DMS 273 (cell line): ENCODE measurements at regions not wholly inside any gene's neighbourhood (a gene's known extent, or its start where the extent isn't known, plus 50 kb on each side); places are given as distances from the start of the nearest gene placed in this dataset.
"Not testable (repeated sequence)": the region's sequence is repeated elsewhere in the genome, so short reads cannot be mapped to it uniquely, and the experiment has no call there.

Source experiments
- DNase-seq: peaks from one replicate; lab custom pipeline; 2025; ENCODE audit not compliant: unreplicated experiment; lab: John Stamatoyannopoulos, UW

DNA sequence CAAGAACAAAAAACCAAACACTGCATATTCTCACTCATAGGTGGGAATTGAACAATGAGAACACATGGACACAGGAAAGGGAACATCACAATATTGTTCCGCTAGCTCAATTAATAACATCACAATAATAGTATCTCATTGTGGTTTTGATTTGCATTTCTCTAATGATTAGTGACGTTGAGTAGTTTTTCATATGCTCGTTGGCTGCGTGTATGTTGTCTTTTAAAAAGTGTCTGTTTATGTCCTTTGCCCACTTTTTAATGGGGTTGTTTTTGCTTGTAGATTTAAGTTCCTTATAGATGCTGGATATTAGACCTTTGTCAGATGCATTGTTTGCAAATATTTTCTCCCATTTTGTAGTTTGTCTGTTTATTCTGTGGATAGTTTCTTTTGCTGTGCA is 312.9 kb downstream of the DOK5 start:
- DNase-seq = not testable (repeated sequence)

- not testable (repeated sequence) for DNase-seq
Measured at GRCh38 chr20:54782758-54783157, 307.4 kb downstream of the DOK5 start.

DNA sequence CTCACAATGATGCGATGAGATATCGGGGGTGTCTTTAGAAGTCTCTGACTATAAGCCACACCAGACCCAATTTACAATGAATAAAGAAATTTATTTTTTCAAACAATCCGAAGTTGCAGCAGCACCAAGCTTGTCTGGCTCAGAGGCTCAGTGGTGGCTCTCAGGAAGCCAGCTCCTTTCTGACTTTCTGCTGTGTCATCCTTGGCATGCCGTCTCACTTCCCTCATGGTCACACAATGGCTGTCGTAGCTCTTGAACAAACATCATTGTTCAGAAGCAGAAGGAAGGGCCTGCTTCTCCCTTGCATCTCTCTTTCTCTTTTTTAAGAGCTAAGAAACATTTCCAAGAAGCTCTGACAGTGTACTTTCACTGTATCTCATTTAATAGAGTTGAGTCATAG is 299.0 kb downstream of the DOK5 start:
- DNase-seq = no peak

DNA sequence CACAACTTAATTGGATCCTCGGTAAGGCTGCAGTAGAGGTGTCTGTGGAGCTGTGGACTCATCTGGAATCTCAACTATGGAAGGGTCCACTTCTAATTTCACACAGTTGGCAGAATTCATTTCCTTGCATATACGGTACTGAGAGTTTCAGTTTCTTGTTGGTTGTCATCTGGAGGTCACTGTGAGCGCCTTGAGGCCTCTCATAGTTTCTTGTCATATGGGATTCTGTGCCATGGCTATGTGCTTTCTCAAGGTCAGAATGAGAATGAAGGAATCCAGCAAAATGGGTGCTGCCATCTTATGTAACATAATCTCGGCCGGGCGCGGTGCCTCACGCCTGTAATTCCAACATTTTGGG is 298.2 kb downstream of the DOK5 start:
- DNase-seq = no peak

DNA sequence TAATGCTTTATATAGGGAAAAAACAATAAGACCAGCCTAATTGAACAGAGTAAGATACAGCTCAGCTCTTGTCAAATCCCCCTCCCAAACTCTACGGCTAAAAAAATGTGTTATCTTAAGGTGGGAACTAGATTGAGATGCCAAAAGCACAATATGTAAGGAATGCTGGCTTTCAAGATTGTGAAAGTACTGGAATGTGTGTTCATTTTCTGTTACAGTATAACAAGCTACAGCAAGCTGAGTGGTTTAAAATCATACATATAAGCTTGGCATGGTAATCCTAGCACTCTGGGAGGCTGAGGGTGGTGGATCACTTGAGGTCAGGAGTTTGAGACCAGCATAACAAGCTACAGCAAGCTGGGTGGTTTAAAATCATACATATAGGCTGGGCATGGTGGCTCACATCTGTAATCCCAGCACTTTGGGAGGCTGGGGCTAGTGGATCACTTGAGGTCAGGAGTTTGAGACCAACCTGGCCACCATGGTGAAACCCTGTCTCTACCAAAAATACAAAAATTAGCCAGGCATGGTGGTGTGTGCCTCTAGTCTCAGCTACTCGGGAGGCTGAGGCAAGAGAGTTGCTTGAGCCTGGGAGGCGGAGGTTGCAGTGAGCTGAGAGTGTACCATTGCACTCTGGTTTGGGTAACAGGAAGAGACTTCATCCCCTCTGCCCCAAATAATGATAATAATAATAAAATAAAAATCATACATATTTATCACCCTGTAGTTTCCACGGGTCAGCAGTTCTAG is 297.7 kb downstream of the DOK5 start:
- DNase-seq = no peak

GRCh38 chr20:54766483-54766882 is 291.1 kb downstream of the DOK5 start:
- no peak for DNase-seq

- DNase-seq = no peak
Measured at GRCh38 chr20:54763366-54763765, 288.0 kb downstream of the DOK5 start.

DNA sequence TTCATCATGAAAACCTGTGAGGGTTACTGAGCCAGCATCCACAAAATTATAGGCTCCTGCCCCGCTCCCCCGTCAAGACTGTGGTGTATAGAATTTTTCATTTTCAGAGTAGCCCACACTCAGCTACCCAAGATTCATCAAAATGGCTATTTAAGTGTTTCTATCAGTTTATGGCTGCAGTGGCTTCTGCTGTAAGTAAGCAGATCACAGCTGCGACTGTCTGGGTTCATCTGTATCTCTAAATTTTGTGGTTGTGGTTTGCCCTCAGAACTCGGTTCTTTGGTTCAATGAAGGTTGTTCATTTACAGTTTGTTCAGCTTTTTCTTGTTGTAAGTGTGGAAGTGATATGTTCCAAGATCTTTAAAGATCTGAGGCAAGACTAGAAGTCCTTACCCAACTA is 284.2 kb downstream of the DOK5 start:
- no peak for DNase-seq

- DNase-seq = no peak
Measured at GRCh38 chr20:54746796-54747195, 271.4 kb downstream of the DOK5 start.

- DNase-seq = no peak
Measured at GRCh38 chr20:54745780-54746179, 270.4 kb downstream of the DOK5 start.

- no peak for DNase-seq
Measured at GRCh38 chr20:54744097-54744496, 268.7 kb downstream of the DOK5 start.

DNA sequence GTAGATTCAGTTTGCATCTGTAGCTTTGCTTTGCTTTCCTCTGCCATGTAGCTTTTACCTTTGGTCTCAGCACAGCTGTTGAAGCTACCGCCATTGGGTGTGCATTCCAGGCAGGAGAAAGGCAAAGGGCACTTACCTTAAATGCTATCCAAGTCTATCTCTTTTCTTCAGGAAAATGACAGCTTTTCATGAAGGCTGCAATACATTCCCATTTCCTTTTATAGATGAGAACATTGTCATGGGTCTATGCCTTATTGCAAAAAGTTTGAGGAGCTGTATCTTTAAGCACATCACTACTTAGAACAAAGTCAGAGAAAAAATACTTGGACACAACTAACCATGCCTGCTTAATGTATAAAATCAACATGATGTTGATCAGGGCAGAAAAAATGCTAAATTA is 266.8 kb downstream of the DOK5 start:
- no peak for DNase-seq

- no peak for DNase-seq
Measured at GRCh38 chr20:54736421-54736820, 261.0 kb downstream of the DOK5 start.

GRCh38 chr20:54733687-54734086 is 258.3 kb downstream of the DOK5 start:
- DNase-seq = no peak

DNA sequence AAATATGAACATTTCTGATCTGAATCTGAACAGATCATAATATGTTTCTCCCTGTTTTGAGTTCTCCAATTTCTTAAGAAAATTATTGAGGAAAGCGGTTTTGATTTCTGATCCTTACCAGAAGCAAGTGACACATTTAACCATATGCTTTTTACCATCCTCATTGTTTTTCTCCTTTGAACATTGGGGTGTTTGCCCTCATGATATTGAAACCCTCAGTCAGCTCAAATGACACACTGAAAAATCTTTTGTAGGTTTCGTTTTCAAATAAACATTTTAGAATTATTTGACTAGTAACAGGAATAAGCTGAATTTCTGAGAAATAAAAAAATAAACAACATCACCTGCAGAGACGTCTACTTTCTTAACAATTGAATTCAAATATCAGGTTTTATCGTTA is 252.1 kb downstream of the DOK5 start:
- no peak for DNase-seq

DNA sequence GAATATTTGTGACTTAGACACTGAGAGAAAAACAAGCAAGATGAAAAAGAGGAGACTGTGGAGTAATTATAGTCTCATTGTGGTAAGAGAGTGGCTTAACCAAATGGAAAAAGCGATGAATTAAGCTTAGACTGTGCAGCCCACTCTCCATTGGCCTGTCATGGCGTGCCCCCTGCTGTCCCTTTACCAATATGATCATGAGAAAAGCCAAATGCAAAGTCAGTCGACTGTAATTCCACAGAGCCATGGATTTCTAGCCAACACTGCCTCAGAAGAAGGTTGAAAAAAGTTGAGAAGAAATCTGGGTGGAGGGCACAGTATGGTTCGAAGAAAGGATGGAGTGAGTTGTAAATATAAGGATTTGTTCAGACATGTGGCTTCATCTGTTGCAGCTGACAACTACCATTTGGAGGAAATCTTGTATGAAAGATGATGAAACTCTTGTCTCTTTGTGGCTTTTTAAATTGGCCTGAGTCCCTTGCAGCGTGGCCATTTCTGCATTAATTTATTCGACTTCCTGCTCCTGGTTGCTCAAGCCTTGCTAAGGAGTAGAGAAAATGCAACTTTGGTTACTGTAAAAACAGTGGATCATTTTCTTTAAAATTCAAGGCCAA is 251.4 kb downstream of the DOK5 start:
- peak; percentile 61 for DNase-seq

- not testable (repeated sequence) for DNase-seq
Measured at GRCh38 chr20:54725266-54725665, 249.9 kb downstream of the DOK5 start.

GRCh38 chr20:54723723-54724122 is 248.3 kb downstream of the DOK5 start:
- no peak for DNase-seq

DNA sequence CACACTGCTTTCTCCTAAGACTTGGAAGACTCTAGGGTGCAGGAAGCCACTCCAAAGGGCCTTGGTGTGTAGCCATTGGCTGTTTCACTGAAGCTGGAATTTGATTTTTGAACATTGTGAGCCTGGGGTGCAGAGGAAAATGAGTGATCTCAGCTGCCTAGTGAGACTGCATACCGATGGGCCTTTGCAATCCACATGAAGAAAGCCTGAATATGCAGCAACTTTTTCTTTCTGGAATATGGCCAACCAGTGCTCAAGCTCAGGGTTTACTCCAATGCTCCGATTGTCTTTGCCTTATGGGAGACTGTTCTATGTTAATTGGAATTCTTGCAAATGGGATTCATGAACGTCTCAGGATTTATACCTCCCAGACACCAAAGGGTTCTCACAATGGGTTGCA is 242.6 kb downstream of the DOK5 start:
- DNase-seq = no peak

- no peak for DNase-seq
Measured at GRCh38 chr20:54716790-54717189, 241.4 kb downstream of the DOK5 start.

DNA sequence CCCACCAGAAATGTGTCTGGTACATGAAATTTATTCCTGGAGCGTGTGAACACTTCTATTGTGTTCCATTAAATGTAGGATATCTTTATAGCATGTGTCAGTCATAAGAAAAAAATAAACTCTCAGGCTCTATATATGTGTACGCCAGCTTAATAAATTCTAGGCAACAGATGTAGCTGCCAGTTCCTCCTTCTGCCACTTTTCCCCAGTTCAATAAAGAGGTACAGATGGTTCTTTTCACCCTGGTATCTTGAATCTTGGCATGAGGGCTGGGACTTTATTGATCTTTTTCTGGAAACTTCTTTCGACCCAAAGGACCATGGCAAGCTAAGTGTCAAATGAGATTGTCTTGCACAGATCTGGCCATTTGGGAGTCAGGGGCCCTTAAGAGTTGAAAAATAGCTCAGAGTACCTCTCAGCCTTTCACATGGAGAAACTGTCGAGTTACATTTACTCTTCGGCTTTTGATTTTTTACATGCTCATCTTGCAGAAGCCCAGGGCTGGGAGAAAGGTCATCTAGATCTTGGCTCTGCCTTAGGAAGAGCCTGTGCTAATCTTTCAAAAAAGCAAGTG is 240.9 kb downstream of the DOK5 start:
- peak; percentile 71 for DNase-seq

DNA sequence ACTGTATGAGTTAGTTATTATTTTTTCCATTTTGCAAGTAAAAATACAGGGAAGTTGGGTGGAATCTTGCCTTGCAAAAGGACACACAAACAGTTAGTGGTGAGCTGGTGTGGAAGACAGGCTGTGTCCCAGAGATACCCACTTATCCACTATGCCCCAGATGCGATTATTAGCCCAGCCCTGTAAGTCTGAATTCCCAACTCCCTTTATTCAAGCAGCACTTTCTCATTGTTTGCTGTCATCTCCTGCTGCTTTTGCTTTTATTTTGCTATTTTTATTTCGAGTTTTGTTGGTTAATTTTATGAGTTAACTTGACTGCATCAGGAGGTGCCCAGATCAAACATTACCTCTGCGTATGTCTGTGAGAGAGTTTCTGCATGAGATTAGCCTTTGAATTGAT is 239.4 kb downstream of the DOK5 start:
- DNase-seq = no peak

DNA sequence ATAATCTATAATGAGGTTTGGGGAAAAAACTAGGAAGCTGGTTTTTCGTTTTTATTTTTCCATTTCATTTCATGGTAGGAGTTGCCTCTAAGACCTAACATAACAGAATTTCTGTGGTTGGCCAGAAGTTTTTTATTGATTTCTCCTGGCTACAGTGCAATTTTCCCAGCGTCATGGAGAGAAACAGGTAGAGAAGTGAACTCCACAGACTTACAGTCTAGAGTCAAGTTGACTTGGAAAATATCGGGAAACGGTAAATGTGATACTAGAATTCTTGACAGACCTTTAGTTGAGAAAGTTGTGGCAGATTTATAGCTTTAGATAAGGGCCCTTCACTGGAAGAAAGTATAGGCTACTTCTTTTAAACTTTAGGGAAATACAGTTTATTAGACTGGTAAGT is 238.3 kb downstream of the DOK5 start:
- DNase-seq = no peak
